22Rv1 (cell line): ENCODE measurements at regions not wholly inside any gene's neighbourhood (a gene's known extent, or its start where the extent isn't known, plus 50 kb on each side); places are given as distances from the start of the nearest gene placed in this dataset.

Source experiments
- CTCF ChIP-seq: fragments of 450-650 bp; IDR thresholded peaks from 2 replicates; pipeline ENCODE4 v1.5.1; 2017; ENCODE audit warnings: mild to moderate bottlenecking
- ZFX ChIP-seq: fragments of 450-650 bp; IDR thresholded peaks from 2 replicates; pipeline ENCODE4 v1.6.1; 2017; ENCODE audit warnings: antibody characterized with exemption, borderline replicate concordance

DNA sequence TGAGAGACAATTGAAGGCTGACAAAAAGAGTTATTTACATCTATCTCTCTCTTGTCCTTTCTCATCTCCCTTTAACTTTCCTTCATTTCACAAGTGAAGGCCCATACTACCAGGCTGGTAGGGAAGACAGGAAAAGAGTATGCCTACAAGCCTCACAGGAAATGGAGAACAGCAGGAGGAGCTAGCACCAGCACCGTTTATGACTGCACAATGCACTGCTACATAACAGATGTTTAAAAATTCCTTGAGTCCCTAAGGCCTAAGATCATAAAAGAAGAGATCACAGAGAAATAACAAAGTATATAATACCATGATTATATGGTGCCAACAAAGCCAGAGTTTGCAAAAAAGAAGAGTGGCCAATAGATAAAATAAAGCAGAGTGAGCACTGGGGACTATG, 194.8 kb downstream of the UNC5CL start:
- TF ChIP-seq CTCF (no peak), ZFX (no peak)
